HTR-8/SVneo (cell line): ENCODE measurements at regions not wholly inside any gene's neighbourhood (a gene's known extent, or its start where the extent isn't known, plus 50 kb on each side); places are given as distances from the start of the nearest gene placed in this dataset.

Experiments used
- DNase-seq: peaks from one replicate; pipeline ENCODE4 v3.0.0; 2011; ENCODE audit warnings: low spot score, mixed read lengths; ENCODE audit not compliant: insufficient read length
- FAIRE-seq: peaks from 2 replicates; lab custom pipeline; 2011; peaks lifted over from hg19 to GRCh38; lab: Jason Lieb, UNC

- no peak for DNase-seq
- no peak for FAIRE-seq
Measured at GRCh38 chr16:54460263-54460860, 173.8 kb upstream of the IRX3 start.

- DNase-seq = no peak
- no peak for FAIRE-seq
Measured at GRCh38 chr16:54459509-54460262, 173.1 kb upstream of the IRX3 start.

DNA sequence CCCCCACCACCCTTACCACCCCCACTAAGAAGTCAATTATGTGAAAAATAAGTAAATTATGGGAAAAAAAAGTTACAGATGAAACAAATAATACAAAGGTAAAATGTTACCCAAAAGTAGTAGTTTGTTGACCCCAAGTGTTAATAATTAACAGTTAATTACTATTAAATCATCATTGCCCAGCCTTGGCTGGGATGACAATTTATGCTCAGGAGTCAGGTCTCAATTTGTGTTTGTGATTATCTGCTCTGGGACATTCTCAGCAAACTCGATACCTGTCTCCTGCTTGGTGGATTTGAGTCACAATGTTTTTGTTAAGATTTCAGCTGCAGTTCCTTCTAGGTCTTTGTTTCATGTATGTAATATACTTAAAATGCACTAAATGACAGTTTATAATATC, 172.3 kb upstream of the IRX3 start:
- FAIRE-seq (no peak), DNase-seq (no peak)

GRCh38 chr16:54456291-54456690, 169.7 kb upstream of the IRX3 start:
- FAIRE-seq = no peak
- no peak for DNase-seq

- FAIRE-seq = no peak
- DNase-seq = no peak
Measured at GRCh38 chr16:54455030-54455725, 168.6 kb upstream of the IRX3 start.

GRCh38 chr16:54454616-54455015, 168.0 kb upstream of the IRX3 start:
- FAIRE-seq (no peak), DNase-seq (no peak)

GRCh38 chr16:54453871-54454270, 167.3 kb upstream of the IRX3 start:
- no peak for FAIRE-seq
- no peak for DNase-seq

GRCh38 chr16:54447576-54448440, 161.2 kb upstream of the IRX3 start:
- peak; percentile 73 for DNase-seq
- no peak for FAIRE-seq

DNA sequence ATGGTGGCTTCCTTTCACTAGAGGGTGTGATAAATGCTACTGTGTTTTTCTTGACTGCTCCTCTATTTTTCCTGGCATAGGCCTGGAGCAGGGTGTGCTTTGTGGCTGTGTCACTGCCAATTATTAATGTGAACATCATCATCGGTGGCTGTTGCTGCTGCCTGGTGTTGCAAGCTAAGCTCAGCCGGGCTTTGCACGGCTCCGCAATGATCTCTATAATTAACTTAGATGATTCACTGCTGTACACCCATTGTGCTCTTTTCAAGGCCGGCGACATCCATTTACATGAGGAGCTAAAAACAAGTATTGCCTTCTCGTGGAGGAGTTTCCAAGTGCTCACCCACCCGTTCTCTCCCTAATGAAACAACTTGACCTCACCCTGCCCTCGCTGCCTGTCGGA, 160.1 kb upstream of the IRX3 start:
- FAIRE-seq (no peak), DNase-seq (no peak)

DNA sequence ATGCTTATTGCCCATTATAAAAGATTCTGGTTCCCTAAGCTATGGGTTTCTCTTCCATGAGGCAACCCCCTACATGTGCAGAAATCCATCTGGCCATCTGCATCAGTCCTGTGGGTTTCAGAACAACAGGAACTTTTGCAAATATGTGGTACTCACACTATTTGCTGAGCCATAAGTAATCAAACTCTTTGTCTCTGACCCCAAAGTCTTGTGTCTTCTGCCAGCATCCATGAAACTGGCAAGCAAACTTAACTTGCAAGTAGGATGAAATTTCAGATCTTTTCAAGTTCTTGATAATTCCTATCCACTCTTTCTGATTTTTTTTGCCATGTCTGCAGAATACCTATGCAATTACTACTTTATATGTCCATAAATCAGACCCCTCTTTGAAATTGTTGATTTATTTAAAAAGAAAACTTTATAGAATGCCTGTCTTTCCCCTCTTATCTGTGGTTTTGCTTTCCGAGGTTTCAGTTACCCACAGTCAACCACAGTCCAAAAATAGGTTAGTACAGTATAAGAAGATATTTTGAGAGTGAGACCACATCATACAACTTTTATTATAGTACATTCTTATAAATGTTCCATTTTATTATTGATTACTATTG, 158.4 kb upstream of the IRX3 start:
- FAIRE-seq (no peak), DNase-seq (no peak)

GRCh38 chr16:54443839-54444238, 157.3 kb upstream of the IRX3 start:
- DNase-seq (no peak), FAIRE-seq (no peak)

GRCh38 chr16:54443352-54443751, 156.8 kb upstream of the IRX3 start:
- DNase-seq (no peak), FAIRE-seq (no peak)

DNA sequence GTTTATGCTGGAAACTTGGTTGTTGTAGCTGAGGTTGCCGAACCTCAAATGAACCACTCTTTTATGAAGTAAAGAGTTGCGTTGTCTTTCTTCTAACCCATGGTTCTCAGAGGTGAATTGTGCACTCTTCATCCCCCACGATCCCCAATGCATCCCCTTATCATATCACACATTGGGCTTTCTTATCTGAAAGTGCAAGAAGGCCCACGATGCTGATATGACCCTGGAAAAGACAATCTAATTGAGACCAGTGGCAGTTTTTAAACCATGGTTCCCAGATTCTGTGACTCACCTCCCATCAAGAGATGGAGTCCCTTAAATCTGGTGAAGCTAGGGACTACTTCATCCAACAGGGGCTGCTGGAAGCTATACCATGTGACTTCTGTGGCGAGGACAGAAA, 156.3 kb upstream of the IRX3 start:
- DNase-seq = no peak
- no peak for FAIRE-seq

DNA sequence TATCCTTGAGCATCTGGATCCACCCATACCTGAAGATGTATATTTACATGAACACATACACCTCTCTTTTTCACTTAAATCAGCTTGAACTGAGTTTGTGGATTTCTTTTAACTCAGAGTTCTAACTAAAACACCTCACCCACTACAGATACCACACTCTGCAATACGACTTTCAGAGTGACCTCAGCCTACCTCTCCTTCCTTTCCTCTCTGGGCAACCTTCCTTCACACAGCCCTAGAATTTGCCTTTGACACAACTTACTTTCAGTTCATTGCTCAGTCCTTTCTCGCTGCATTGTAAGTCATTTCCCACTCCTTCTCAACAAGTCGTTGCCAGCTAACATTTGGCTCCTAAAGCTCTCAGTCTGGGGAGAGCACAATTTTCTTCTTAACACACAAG, 151.9 kb upstream of the IRX3 start:
- FAIRE-seq (no peak), DNase-seq (no peak)

DNA sequence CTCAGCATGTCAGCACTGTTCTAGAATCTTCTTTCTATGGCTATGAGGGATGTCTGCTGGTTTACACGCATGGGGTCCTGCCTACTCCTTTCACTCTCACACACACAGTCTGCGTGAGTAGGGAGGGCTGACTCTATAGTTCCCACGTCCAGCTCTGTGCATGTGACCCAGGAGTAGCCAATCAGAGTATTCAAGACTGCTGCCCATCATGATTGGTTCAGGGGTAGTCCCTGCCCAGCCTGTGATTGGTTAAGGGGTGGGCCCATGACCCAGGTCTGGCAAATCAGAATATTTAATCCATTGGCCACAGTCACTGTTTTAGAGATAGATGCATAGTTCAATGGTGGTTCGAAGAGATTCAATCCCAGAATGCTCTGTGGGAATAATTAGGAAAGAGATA, 151.3 kb upstream of the IRX3 start:
- no peak for DNase-seq
- no peak for FAIRE-seq

- FAIRE-seq (no peak), DNase-seq (no peak)
Measured at GRCh38 chr16:54437401-54437800, 150.8 kb upstream of the IRX3 start.

- DNase-seq (no peak), FAIRE-seq (no peak)
Measured at GRCh38 chr16:54436346-54436745, 149.8 kb upstream of the IRX3 start.

- DNase-seq (no peak), FAIRE-seq (no peak)
Measured at GRCh38 chr16:54434859-54435258, 148.3 kb upstream of the IRX3 start.

- DNase-seq = no peak
- no peak for FAIRE-seq
Measured at GRCh38 chr16:54432897-54433229, 146.3 kb upstream of the IRX3 start.
